Neural cell (in vitro differentiated cells): ENCODE measurements at regions not wholly inside any gene's neighbourhood (a gene's known extent, or its start where the extent isn't known, plus 50 kb on each side); places are given as distances from the start of the nearest gene placed in this dataset.

Experiments used
- EP300 ChIP-seq: fragments of 450-650 bp; conservative IDR thresholded peaks from 2 replicates; pipeline ENCODE4 v1.6.1; 2014; ENCODE audit warnings: antibody characterized with exemption, mild to moderate bottlenecking, moderate library complexity; ENCODE audit not compliant: poor library complexity, severe bottlenecking
- EZH2 ChIP-seq: fragments of 200-600, 300-800 bp; shearing (Covaris generic), sonication (generic); IDR thresholded peaks from 2 replicates; pipeline ENCODE4 v1.6.1; 2014; ENCODE audit warnings: antibody characterized with exemption, low read length, borderline replicate concordance, mild to moderate bottlenecking; ENCODE audit not compliant: insufficient read depth, poor library complexity, severe bottlenecking
- MXI1 ChIP-seq: fragments of 450-650 bp; conservative IDR thresholded peaks from 2 replicates; pipeline ENCODE4 v1.6.1; 2014; ENCODE audit warnings: antibody characterized with exemption, mild to moderate bottlenecking; ENCODE audit not compliant: poor library complexity, severe bottlenecking
- POLR2AphosphoS5 ChIP-seq: IDR thresholded peaks from 2 replicates; pipeline ENCODE4 v1.6.1; 2012
- RAD21 ChIP-seq: fragments of 450-650 bp; conservative IDR thresholded peaks from 2 replicates; pipeline ENCODE4 v1.6.1; 2014; ENCODE audit warnings: antibody characterized with exemption, mild to moderate bottlenecking, moderate library complexity
- SMC3 ChIP-seq: fragments of 450-650 bp; conservative IDR thresholded peaks from 2 replicates; pipeline ENCODE4 v1.6.1; 2014; ENCODE audit warnings: antibody characterized with exemption, mild to moderate bottlenecking, moderate library complexity; ENCODE audit not compliant: poor library complexity
- TAF1 ChIP-seq: IDR thresholded peaks from 2 replicates; pipeline ENCODE4 v1.6.1; 2012; ENCODE audit warnings: low read depth
- TF ChIP-seq, protein P1 (sequence below): fragments of 450-650 bp; IDR thresholded peaks from 2 replicates; pipeline ENCODE4 v1.5.1; 2014; ENCODE audit warnings: antibody characterized with exemption, mild to moderate bottlenecking, moderate library complexity; ENCODE audit not compliant: poor library complexity, severe bottlenecking
- TF ChIP-seq, protein P2 (sequence below): IDR thresholded peaks from 2 replicates; pipeline ENCODE4 v1.6.1; 2012; ENCODE audit warnings: borderline replicate concordance

DNA sequence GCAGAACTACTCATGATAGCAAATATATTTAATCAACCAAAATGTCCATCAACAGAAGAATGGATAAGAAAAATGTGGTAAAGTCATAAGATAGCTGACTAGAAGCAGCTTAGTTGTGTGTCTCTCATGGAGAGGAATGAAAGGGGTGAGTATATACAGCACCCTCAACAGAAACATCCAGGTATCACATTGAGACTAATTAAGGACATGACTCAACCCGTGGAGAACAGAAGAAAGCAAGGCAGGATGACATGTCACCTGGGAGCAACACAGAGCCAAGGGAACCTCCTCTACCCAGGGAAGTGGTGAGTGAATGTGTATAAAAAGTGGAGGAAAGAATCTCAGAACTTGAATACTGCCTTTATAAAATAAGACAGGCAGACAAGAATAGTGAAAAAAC is 1695.0 kb upstream of the CELF4 start:
- TF ChIP-seq EZH2 (no peak), TAF1 (no peak), SMC3 (no peak), EP300 (no peak), POLR2AphosphoS5 (no peak), MXI1 (no peak), RAD21 (no peak)
- TF ChIP-seq, protein P1, sequence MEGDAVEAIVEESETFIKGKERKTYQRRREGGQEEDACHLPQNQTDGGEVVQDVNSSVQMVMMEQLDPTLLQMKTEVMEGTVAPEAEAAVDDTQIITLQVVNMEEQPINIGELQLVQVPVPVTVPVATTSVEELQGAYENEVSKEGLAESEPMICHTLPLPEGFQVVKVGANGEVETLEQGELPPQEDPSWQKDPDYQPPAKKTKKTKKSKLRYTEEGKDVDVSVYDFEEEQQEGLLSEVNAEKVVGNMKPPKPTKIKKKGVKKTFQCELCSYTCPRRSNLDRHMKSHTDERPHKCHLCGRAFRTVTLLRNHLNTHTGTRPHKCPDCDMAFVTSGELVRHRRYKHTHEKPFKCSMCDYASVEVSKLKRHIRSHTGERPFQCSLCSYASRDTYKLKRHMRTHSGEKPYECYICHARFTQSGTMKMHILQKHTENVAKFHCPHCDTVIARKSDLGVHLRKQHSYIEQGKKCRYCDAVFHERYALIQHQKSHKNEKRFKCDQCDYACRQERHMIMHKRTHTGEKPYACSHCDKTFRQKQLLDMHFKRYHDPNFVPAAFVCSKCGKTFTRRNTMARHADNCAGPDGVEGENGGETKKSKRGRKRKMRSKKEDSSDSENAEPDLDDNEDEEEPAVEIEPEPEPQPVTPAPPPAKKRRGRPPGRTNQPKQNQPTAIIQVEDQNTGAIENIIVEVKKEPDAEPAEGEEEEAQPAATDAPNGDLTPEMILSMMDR: no peak
- TF ChIP-seq, protein P2, sequence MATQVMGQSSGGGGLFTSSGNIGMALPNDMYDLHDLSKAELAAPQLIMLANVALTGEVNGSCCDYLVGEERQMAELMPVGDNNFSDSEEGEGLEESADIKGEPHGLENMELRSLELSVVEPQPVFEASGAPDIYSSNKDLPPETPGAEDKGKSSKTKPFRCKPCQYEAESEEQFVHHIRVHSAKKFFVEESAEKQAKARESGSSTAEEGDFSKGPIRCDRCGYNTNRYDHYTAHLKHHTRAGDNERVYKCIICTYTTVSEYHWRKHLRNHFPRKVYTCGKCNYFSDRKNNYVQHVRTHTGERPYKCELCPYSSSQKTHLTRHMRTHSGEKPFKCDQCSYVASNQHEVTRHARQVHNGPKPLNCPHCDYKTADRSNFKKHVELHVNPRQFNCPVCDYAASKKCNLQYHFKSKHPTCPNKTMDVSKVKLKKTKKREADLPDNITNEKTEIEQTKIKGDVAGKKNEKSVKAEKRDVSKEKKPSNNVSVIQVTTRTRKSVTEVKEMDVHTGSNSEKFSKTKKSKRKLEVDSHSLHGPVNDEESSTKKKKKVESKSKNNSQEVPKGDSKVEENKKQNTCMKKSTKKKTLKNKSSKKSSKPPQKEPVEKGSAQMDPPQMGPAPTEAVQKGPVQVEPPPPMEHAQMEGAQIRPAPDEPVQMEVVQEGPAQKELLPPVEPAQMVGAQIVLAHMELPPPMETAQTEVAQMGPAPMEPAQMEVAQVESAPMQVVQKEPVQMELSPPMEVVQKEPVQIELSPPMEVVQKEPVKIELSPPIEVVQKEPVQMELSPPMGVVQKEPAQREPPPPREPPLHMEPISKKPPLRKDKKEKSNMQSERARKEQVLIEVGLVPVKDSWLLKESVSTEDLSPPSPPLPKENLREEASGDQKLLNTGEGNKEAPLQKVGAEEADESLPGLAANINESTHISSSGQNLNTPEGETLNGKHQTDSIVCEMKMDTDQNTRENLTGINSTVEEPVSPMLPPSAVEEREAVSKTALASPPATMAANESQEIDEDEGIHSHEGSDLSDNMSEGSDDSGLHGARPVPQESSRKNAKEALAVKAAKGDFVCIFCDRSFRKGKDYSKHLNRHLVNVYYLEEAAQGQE: no peak
